NCI-H2196 (cell line): ENCODE measurements at regions not wholly inside any gene's neighbourhood (a gene's known extent, or its start where the extent isn't known, plus 50 kb on each side); places are given as distances from the start of the nearest gene placed in this dataset.
"Not testable (repeated sequence)": the region's sequence is repeated elsewhere in the genome, so short reads cannot be mapped to it uniquely, and the experiment has no call there.

ENCODE experiments used
- DNase-seq: peaks from one replicate; lab custom pipeline; 2025; ENCODE audit not compliant: unreplicated experiment; lab: John Stamatoyannopoulos, UW

DNA sequence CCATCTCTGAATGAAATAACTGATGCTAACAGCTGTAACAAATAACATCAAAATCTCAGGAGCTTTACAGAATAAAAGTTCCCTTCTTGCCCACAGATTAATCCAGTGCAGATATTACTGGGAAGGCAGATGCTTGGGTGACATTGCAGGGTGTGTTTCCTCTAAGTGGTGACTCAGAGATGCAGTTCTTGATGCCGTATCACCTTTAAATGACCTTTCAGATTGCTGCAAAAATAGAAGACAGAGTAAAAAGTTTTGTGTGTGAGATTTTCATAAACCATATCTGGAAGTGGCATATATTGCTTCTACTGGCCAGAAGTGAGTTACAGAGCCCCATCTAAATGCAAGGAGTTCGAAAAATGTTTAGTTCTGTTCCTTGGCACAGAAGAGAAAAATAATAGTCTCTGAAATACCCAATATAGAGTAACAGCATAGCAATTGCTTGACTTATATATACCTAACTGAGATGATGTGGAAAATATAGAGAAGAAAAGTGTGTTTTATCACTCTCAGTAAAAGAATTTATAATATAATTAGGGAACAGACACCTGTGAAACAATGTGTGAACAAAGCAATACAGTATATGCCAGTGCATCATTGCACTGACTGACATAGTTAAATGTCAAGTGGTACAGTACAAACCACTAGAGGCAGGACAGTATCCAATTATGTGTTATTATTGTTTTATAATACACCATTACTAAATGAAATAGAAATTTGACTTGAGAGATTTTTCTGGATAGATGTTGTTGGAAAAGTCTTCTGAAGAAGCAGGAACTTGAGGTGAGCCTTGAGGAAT lies 430.7 kb upstream of the CBLB start:
- no peak for DNase-seq

DNA sequence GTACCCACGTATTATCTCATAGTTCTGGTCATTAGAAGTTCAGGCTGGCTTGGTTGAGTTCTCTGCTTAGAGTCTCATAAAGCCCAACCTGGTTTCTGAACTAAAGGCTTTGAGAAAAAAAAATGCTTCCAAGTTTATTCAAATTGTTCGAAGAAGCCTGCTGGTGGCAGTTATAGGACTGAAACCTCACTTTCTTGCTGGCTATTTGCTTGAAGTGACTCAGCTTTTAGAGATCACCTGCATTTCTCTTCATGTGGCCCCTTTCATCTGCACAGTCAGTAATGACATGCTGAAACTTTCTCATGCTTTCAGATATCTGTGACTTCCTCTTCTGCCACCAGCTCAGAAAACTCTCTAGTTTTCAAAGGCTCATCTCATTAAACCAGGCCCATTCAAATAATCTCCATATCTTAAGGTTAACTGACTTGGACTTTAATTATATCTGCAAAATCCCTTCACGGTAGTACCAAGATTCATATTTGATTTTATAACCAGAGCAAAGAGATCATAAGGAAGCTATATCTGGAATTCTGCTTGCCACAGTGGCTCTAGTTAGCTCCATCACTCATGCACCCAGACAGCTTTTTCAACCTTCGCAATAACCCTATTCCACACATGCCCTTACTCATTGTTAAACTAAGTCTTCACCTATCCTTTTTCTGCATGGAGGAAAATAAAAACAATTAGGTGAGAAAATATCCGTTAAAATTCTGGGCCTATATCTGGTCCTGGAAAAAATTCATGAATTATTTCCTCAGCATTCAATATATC lies 433.8 kb upstream of the CBLB start:
- DNase-seq = no peak

DNA sequence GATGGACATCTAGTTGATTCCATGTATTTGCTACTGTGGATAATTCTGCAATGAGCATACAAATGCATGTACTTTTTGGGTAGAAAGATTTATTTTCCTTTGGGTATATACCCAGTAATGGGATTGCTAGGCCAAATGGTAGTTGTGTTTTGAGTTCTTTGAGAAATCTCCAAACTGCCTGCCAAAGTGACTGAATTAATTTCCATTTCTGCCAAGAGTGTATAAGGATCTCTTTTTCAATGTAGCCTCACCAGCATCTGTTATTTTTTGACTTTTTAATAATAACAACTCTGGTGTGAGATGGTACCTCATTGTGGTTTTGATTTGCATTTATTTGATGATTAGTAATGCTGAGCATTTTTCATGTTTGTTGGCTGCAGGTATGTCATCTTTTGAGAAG lies 435.0 kb upstream of the CBLB start:
- no peak for DNase-seq

DNA sequence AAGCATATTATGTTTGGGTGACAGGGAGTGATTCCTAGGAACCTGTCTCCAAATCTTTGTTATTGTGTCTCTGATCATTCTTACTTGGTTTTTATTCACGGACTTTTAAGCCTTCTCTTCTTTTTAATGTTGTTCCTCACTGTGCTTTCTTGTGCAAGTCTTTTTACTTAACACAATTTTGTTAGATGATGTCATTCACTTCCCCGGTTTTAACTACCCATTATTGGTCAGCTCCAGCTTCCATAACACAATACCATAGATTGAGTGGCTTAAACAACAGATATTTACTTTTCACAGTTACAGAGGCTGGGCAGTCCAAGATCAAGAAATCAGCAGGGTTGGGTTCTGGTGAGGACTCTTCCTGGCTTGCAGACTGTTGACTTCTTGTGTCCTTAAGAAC lies 436.3 kb upstream of the CBLB start:
- no peak for DNase-seq

DNA sequence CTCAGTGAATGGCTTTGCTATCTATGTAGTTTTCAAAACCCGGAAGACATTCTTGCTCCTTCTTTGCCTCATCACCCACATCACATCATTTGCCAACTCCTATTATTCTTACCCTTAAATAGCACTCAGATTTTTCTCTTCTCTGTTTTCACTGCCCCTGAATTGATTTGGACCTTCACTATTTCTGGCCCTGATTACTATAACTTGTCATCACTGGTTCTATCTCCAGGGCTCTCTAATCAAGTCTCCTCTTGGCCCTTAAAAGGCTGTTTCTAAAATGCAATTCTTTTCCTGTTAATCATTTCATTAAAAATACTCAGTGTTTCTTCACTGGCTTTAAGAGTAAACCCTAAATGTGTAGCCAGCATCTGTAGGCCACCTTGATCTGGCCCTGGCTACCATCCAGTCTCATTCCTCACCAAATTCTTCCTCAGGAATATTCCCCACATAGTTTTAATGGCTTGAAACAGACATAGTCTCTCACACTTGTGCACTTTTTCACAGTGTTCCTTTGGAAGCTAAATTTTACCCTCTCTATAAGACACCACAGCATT lies 437.1 kb upstream of the CBLB start:
- no peak for DNase-seq

DNA sequence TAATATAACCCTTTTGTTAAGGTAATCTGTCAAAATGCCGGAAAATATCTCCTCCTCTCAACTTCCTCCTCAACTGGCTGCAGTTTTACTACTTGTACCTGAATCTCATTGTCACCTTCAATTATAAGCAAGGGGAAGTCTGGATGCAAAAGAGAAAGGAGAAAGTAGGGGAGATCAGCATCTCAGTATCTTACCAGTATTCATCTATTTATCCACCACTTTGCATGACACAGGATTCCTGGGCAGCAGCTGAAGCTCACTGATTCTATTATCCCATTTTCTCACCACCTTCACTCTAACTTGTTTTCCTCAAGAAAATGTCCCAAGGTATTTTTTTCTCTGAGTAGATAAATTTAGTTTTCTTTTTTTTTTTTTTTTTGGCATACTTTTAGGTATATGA lies 440.5 kb upstream of the CBLB start:
- no peak for DNase-seq

DNA sequence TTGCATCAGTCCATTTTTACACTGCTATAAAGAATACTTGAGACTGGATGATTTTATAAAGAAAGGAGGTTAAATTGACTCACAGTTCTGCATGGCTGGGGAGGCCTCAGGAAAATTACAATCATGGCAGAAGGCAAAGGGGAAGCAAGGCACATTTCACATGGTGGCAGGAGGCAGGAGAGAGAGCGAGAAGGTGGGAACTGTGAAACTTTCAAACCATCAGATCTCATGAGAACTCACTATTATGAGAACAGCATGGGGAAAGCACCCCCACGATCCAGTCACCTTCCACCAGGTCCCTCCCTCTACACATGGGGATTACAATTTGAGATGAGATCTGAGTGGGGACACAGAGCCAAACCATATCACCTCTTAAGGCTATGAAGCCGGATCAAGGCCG lies 441.0 kb upstream of the CBLB start:
- not testable (repeated sequence) for DNase-seq

DNA sequence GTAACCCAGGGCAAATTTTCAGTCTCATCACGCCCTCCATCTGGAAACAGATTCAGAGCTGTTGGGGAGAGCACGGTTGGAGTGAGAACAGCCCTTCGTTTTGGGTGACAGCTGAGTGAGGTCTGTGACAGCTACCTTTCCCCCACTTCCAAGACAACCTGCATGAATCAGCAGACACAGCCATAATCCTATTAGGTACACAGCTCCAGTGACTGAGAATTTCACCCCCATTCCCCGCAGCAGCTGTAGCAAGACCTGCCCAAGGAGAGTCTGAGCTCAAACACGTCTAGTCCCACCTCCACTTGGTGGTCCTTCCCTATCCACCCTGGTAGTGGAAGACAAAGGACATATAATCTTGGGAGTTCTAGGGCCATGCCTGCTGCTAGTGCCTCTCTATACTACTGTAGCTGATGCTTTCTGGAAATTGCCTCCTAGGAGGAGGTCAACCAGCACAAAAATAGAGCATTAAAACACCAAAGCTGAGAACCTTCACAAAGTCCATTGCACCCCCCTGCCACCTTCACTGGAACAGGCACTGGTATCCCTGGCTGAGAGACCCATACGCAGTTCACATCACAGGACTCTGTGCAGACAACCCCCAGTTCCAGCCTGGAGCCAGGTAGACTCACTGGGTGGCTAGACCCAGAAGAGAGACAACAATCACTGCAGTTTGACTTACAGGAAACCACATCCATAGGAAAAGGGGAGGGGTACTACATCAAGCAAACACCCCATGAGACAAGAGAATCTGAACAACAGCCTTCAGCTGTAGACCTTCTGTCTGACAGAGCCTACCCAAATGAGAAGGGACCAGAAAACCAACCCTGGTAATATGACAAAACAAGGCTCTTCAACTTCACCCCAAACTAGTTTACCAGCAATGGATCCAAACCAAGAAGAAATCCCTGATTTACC lies 448.6 kb upstream of the CBLB start:
- DNase-seq = no peak

DNA sequence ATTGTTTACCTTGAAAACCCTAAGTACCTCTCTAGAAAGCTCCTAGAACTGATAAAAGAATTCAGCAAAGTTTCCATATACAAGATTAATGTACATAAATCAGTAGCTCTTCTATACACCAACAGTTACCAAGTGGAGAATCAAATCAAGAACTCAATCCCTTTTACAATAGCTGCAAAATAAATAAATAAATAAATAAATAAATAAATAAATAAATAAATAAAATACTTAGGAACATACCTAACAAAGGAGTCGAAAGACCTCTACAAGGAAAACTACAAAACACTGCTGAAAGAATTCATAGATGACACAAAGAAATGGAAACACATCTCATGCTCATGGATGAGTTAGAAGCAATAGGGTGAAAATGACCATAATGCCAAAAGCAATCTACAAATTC lies 452.6 kb upstream of the CBLB start:
- not testable (repeated sequence) for DNase-seq

DNA sequence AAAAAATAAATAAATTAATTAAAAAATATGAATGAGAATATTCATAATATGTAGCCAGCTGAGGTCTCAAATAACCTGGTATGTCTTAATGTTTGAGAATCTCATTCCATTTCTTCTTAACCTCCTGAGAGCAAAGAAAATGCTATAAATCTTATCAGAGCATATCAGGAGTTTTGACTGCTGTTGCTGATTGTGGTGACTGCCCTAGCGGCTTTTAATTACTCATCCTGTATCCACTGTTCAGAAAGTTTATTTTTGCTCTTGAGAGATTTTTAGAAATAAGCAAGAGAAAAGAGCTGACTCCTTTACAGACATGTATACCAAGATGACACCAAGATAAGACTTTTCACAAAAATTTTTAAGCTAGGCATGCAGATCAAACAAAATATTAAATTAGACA lies 454.8 kb upstream of the CBLB start:
- no peak for DNase-seq

DNA sequence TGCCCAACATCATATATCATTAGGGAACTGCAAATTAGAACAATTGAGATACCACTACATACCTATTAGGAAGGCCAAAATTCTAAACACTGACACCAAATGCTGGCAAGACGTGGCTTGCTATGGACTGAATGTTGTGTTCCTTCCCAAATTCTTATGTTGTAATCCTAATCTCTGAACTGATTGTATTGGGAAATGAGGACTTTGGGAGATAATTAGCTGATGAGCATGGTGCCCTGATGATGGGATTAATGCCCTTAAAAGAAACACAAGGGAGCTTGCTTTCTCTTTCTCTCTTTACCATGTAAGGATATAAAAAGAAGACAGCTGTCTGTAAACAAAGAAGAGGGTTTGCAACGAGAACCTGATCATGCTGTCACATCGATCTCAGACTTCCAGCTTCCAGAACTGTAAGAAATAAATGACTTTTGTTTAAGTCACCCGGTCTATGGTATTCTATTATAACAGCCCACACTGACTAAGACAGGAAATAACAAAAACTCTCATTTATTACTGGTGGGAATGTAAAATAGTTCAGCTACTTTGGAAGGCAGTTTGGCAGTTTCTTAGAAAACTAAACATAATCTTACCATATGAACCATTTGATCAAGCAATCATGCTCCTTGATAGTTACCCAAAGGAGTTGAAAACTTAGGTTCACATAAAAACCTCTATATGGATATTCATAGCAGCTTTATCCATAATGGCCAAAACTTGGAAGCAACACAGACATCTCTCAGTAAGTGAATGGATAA lies 458.3 kb upstream of the CBLB start:
- DNase-seq = no peak

DNA sequence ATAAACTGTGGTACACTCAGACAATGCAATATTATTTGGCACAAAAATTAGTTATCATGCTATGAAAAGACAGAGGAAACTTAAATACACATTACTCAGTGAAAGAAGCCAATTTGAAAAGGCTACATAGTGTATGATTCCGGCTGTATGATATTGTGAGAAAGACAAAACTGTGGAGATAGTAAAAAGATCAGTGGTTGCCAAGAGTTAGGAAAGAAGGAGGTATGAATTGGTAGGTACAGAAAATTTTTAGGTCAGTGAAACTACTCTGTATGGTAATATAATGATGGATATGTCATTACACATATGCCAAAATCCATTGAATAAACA lies 458.8 kb upstream of the CBLB start:
- DNase-seq = no peak

DNA sequence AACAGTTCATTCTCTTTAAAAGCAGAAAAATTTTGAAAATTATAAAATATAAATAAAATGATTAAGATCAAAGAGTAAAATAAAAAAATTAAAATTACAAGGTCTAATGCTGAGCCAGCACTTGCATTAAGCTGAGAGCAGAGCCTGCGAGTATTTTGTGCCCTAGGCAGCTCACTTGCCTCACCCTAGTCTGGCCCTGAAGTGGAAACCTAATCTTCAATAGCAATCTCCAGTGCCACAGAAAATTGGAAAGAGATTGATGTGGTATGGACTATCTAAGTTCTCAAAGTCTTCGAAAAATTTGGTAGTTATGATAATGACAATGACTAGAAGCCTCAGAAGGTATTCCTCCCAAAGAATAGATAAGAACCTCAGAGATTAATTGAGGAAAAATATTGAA lies 459.4 kb upstream of the CBLB start:
- DNase-seq = no peak

DNA sequence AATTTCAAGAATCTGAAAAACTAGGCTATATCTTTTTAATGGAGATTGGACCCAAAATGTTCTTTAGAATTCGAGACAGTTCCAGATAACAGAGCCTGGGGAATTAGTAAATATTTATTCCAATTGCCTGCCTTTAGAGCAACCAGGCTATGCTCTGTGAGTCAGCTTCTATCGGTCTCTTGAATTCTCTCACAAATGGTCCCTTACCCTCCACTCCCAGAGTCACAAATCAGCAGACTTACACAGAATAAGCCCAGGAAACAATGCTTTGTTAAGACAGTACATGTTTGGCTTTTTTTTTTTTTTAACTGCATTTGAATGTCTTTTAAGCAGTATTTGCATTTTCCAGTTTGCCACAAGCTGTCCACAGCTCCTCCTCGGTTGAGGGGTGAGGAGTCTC lies 460.7 kb upstream of the CBLB start:
- DNase-seq = no peak

DNA sequence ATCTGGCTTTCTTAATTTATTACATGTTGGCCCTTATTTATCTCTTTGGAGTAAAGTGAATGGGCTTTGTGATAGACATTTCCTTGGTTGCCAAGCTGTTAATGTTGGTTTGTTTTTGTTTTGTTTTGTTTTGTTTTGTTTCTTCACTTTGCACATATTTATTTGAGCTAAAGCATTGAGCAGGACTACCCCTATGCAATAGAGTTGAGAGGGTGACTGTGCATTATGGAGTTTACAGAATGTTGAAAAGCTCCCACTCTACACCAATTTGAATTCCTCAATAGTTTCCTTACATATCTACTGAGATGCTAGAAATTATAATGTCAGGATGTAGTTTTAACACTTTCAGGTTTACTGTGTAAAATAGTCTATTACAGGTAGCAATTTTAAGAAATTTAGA lies 462.8 kb upstream of the CBLB start:
- DNase-seq = no peak

DNA sequence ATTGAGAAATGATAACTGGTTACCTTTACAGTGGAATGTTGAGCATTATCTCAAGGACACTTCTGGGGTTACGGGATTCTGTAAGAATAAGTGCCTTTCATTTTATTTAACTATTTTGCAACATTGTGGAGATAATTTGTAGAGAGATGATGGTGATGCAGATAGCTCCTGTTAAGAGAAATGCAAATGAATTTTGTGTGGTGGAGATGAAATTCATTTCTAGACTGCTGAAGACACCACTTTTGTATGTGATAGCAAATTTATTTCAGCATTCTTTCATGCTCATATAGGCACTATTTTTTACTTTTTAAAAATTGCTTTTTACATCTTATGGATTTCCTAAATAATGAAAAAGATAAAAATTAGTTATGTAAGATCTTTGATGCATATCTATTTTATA lies 463.3 kb upstream of the CBLB start:
- no peak for DNase-seq

DNA sequence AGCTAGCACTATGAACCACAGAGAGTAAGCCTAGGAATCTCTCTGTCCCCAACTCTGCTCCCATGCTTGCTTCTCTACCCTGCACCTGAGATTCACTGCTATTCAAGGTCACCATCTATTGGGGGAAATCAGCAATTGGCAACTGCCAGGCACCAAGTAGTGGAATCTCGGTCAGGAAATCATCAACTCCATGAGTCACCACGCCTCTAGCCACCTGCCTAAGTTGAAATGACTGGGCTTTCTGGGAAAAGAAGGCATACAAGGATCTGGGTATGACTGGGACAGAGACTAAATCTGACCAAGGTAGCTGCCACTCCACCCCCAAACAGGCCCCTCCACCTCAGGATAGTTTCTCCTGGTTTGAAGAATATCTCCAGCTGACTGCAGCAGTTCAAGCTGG lies 464.1 kb upstream of the CBLB start:
- no peak for DNase-seq

DNA sequence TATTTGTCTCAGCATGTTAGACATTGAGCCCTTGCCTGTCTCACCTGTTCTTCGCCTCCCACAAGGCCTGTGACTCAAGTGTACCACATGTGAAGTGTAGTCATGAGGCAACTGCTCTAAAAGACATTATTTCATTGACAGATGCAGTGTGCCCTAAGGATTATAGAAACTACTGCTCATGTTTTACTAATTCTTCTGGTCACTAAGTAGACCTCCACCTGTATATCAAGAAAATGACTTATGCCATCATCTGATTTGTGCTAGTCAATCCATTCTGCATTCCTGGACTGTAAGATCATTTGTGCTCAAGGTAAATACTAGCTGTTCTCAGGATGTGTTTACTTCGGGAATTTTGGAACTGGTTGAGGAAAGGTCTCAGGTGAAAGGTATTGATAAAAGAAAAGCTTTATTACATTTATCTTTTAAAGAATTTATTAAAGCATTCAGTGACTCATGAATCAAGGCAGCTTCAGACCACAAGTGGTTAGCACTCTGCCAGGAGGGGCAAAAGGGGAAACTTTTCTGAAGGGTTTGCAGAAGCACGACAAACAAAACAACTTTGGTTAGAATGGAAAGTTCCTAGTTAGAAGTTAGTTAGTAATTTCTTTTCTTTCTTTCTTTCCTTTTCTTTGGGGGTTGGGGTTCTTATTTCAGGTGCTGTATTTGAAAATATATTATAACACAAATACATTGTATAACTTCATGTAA lies 465.3 kb upstream of the CBLB start:
- no peak for DNase-seq

DNA sequence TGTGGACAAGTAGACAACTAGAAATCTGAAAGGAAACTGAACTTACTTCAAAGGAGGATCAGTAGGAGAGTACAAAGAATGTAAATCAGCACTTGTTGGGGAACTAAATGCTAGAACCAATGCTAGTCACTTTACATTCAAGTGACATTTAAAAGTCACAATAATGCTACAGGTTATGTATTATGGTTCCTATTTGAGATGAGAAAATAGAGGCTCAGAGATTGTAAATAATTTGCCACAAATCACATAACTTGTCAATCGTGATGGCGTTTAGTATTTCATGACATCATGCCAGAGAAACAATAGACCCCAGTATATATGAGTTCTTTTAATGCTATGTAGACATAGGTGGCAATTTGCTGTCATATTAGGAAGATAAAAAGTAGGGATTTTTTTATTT lies 467.8 kb upstream of the CBLB start:
- no peak for DNase-seq

DNA sequence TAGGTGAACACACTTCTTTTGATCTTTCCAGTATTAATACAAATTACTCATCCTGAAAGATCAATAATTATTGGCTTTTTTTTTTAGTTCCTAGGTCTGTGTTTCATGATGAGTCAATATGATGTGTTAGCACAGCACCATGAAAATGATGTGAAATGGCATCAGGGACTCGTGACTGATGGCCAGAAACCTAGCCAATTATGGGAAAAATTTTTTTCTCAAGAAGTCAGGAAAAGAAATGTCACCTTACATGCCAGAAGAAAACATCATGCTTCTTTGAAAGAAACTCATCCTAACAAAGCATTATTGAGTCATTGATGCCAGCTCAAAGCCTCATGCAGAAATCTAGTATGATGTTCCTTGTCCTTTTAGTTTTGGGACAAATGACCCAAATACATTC lies 468.3 kb upstream of the CBLB start:
- no peak for DNase-seq
